OCI-LY7 (cell line): ENCODE measurements at regions not wholly inside any gene's neighbourhood (a gene's known extent, or its start where the extent isn't known, plus 50 kb on each side); places are given as distances from the start of the nearest gene placed in this dataset.

ENCODE experiments used
- CTCF ChIP-seq: fragments of 200-600 bp; sonication (generic); conservative IDR thresholded peaks from 2 replicates; pipeline ENCODE4 v1.5.1; 2014; ENCODE audit warnings: mild to moderate bottlenecking, antibody characterized with exemption, low read length, moderate library complexity, mixed read lengths
- EZH2phosphoT487 ChIP-seq: fragments of 200-600 bp; sonication (generic); IDR thresholded peaks from 2 replicates; pipeline ENCODE4 v1.6.1; 2018; ENCODE audit warnings: low read depth, borderline replicate concordance, mild to moderate bottlenecking, mixed run types, antibody characterized with exemption, low read length, moderate library complexity, mixed read lengths

- TF ChIP-seq CTCF: peak; percentile 70
- TF ChIP-seq EZH2phosphoT487: no peak
Measured at GRCh38 chr15:95025924-95026728, 794.8 kb downstream of the MCTP2 start.
